Mesenchymal stem cell (in vitro differentiated cells and primary cell): ENCODE measurements at regions not wholly inside any gene's neighbourhood (a gene's known extent, or its start where the extent isn't known, plus 50 kb on each side); places are given as distances from the start of the nearest gene placed in this dataset.
"Not testable (repeated sequence)": the region's sequence is repeated elsewhere in the genome, so short reads cannot be mapped to it uniquely, and the experiment has no call there.

Experiments
- DNase-seq: peaks from one replicate; pipeline ENCODE4 v3.0.0-alpha.2; 2013
- H2AFZ ChIP-seq: one replicate; pipeline ENCODE4 v1.6.1; 2013; ENCODE audit warnings: low read depth, mild to moderate bottlenecking, control low read depth, inconsistent platforms, low read length, moderate library complexity
- H2AK5ac ChIP-seq: 2 replicates; pipeline ENCODE4 v1.6.1; 2013; ENCODE audit warnings: low read length, moderate library complexity, mild to moderate bottlenecking, inconsistent platforms; ENCODE audit not compliant: severe bottlenecking
- H2BK120ac ChIP-seq: one replicate; pipeline ENCODE4 v1.6.1; 2013; ENCODE audit warnings: low read depth, mild to moderate bottlenecking, inconsistent platforms, low read length, moderate library complexity
- H2BK12ac ChIP-seq, 2 experiments: one replicate each; pipeline ENCODE4 v1.6.1; 2013; ENCODE audit warnings: inconsistent platforms in 2 of 2, low read length in 2 of 2, mild to moderate bottlenecking in 2 of 2, moderate library complexity in 2 of 2, control low read depth in 1 of 2
- H2BK15ac ChIP-seq: one replicate; pipeline ENCODE4 v1.6.1; 2013; ENCODE audit warnings: mild to moderate bottlenecking, low read depth, inconsistent platforms; ENCODE audit not compliant: poor library complexity, severe bottlenecking
- H2BK5ac ChIP-seq: 2 replicates; pipeline ENCODE4 v1.6.1; 2013; ENCODE audit warnings: low read depth, mild to moderate bottlenecking, low read length, control low read depth, inconsistent platforms; ENCODE audit not compliant: poor library complexity, severe bottlenecking
- H3K14ac ChIP-seq, 2 experiments: one replicate each; pipeline ENCODE4 v1.6.1; 2013; ENCODE audit warnings: inconsistent platforms in 2 of 2, low read length in 2 of 2, control low read depth in 1 of 2, mild to moderate bottlenecking in 1 of 2, moderate library complexity in 1 of 2
- H3K18ac ChIP-seq, 2 experiments: one replicate each; pipeline ENCODE4 v1.6.1; 2013; ENCODE audit warnings: inconsistent platforms in 2 of 2, low read length in 2 of 2, control low read depth in 1 of 2, low read depth in 1 of 2, mild to moderate bottlenecking in 1 of 2
- H3K23ac ChIP-seq, 2 experiments: one replicate each; pipeline ENCODE4 v1.6.1; 2013; ENCODE audit warnings: inconsistent platforms in 2 of 2, low read length in 2 of 2, mild to moderate bottlenecking in 2 of 2, moderate library complexity in 2 of 2, control low read depth in 1 of 2
- H3K27ac ChIP-seq: 2 replicates; pipeline ENCODE4 v1.5.1; 2013; ENCODE audit warnings: mild to moderate bottlenecking, moderate library complexity, low read length, control low read depth, inconsistent platforms; ENCODE audit not compliant: poor library complexity, severe bottlenecking
- H3K27me3 ChIP-seq, 2 experiments: 2 replicates each; pipeline versions ENCODE4 v1.6.1 to v1.7.0; 2013; ENCODE audit warnings: low read length in 2 of 2, mild to moderate bottlenecking in 2 of 2, moderate library complexity in 2 of 2, control low read depth in 1 of 2, inconsistent platforms in 1 of 2; ENCODE audit not compliant: control insufficient read depth in 1 of 2, insufficient read depth in 1 of 2
- H3K36me3 ChIP-seq, 2 experiments: 2 replicates each; pipeline versions ENCODE4 v1.6.1 to v1.7.0; 2013; ENCODE audit warnings: low read length in 2 of 2, control low read depth in 1 of 2, inconsistent platforms in 1 of 2, low read depth in 1 of 2, mild to moderate bottlenecking in 1 of 2; ENCODE audit not compliant: insufficient read depth in 2 of 2, control insufficient read depth in 1 of 2
- H3K4ac ChIP-seq, 2 experiments: one replicate each; pipeline ENCODE4 v1.6.1; 2013; ENCODE audit warnings: inconsistent platforms in 2 of 2, low read length in 2 of 2, mild to moderate bottlenecking in 2 of 2, moderate library complexity in 2 of 2, control low read depth in 1 of 2, low read depth in 1 of 2
- H3K4me1 ChIP-seq: 2 replicates; pipeline ENCODE4 v1.6.1; 2013; ENCODE audit warnings: low read depth, low read length, control low read depth; ENCODE audit not compliant: control insufficient read depth, insufficient read depth
- H3K4me2 ChIP-seq: 2 replicates; pipeline ENCODE4 v1.6.1; 2013; ENCODE audit warnings: low read length, mild to moderate bottlenecking, inconsistent platforms; ENCODE audit not compliant: poor library complexity, severe bottlenecking
- H3K4me3 ChIP-seq, 2 experiments: 2 replicates each; pipeline versions ENCODE4 v1.5.1 to v1.7.0; 2013; ENCODE audit warnings: low read length in 2 of 2, mild to moderate bottlenecking in 2 of 2, control low read depth in 1 of 2, low read depth in 1 of 2; ENCODE audit not compliant: insufficient read depth in 1 of 2
- H3K79me1 ChIP-seq: replicated peaks from 2 replicates; pipeline ENCODE4 v1.6.1; 2013; ENCODE audit warnings: mild to moderate bottlenecking, control low read depth, low read length, inconsistent platforms; ENCODE audit not compliant: poor library complexity, severe bottlenecking
- H3K9ac ChIP-seq: 2 replicates; pipeline ENCODE4 v1.7.0; 2013; ENCODE audit warnings: mild to moderate bottlenecking, low read length, moderate library complexity
- H3K9me3 ChIP-seq: 2 replicates; pipeline ENCODE4 v1.7.0; 2013; ENCODE audit warnings: mild to moderate bottlenecking, low read length; ENCODE audit not compliant: control insufficient read depth
- H4K8ac ChIP-seq: one replicate; pipeline ENCODE4 v1.6.1; 2013; ENCODE audit warnings: inconsistent platforms, mild to moderate bottlenecking, low read length, moderate library complexity
- H4K91ac ChIP-seq: one replicate; pipeline ENCODE4 v1.6.1; 2013; ENCODE audit warnings: mild to moderate bottlenecking, low read length, inconsistent platforms
- WGBS: methylation state at CpG from one replicate; pipeline ENCODE4 v1.1.7; 2013; ENCODE audit warnings: mixed read lengths; 5-methylcytosine and 5-hydroxymethylcytosine counted together

DNA sequence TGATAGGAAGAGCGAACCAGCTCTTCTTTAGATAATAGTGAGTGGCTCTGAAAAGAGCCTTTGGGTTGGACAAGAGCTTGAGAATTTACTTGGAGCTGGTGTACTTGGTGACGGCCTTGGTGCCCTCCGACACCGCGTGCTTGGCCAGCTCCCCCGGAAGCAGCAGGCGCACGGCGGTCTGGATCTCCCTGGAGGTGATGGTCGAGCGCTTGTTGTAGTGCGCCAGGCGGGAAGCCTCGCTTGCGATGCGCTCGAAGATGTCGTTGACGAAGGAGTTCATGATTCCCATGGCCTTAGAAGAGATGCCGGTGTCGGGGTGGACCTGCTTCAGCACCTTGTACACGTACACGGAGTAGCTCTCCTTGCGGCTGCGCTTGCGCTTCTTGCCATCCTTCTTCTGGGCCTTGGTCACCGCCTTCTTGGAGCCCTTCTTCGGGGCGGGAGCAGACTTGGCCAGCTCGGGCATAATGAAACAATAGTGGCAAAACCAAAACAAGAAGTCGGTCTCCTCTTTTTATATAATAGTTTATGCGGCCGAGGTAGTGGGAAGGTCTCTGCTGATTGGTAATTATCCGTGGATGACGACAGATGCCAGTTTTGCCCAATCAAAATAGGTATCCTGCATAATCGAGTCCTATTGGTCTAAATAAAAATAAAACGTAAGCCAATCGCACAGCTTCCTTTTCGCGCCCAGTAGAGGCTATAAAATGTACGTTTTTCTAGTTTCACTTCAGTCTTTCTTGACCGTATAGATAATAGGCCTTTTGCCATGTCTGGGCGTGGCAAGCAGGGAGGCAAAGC, 104.6 kb downstream of the OR2B2 start:
- Histone ChIP-seq H3K4ac (peak overlapping the region in 1 of 2 experiments; percentile 17), H3K4me2 (peak overlapping the region; percentile 76), H2AFZ (peak overlapping the region; percentile 49), H3K27ac (peak overlapping the region; percentile 78), H3K18ac (peak overlapping the region; percentile 8 to 67), H4K91ac (peak overlapping the region; percentile 72), H4K8ac (peak overlapping the region; percentile 66), H3K23ac (peak overlapping the region in 1 of 2 experiments; percentile 64), H3K9ac (peak overlapping the region; percentile 89), H2BK12ac (peak overlapping the region in 1 of 2 experiments; percentile 47), H3K4me3 (peak overlapping the region; percentile 62 to 87)
- not testable (repeated sequence) for H3K4me1 ChIP-seq, H2BK15ac ChIP-seq, H2BK120ac ChIP-seq, H3K9me3 ChIP-seq, H3K27me3 ChIP-seq, H3K79me1 ChIP-seq, H3K14ac ChIP-seq, H3K36me3 ChIP-seq, H2BK5ac ChIP-seq, H2AK5ac ChIP-seq
- DNase-seq: peak; percentile 98
- under 1% methylated on average over 35 of the region's 43 CpGs for WGBS

DNA sequence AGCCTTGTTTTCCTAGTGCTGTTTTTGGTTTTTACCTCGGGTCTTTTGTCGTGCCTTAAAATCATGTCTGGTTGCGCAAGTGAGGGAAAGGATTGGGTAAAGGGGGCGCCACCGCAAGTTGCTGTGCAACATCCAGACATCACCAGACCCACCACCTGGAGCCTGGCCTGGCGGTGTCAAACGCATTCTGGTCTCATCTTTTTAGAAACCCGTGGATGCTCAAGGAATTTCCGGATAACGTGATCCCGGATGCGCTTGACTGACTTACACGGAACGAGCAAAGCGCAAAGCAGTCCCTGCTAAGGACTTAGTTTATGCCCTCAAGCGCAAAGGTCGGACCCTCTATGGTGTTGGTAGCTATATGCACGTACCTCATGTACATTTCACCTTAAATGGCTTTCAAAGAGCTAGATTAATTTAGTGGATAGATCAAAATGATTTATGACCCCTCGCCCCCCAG, 105.2 kb downstream of the OR2B2 start:
- H3K79me1 ChIP-seq: no peaks in the 10 kb centered on the region
- H3K4me3 ChIP-seq: peak overlapping the region; percentile 45 to 87
- no peak overlapping the region for H2BK15ac ChIP-seq
- peak overlapping the region in 1 of 2 experiments; percentile 78 for H3K4ac ChIP-seq
- WGBS: 3% methylated on average over 16 of the region's 19 CpGs
- H3K27ac ChIP-seq: peak overlapping the region; percentile 78
- no peak overlapping the region for H2BK5ac ChIP-seq
- H3K36me3 ChIP-seq: no peaks in the 10 kb centered on the region
- H3K9ac ChIP-seq: peak overlapping the region; percentile 89
- peak overlapping the region in 1 of 2 experiments; percentile 21 for H2BK12ac ChIP-seq
- H3K9me3 ChIP-seq: no peaks in the 10 kb centered on the region
- H2BK120ac ChIP-seq: no peak overlapping the region
- no peak overlapping the region for H3K14ac ChIP-seq
- peak overlapping the region; percentile 66 for H4K8ac ChIP-seq
- no peaks in the 10 kb centered on the region for H3K27me3 ChIP-seq
- peak overlapping the region; percentile 76 for H3K4me2 ChIP-seq
- DNase-seq: peak; percentile 80
- peak overlapping the region; percentile 8 to 82 for H3K18ac ChIP-seq
- H3K23ac ChIP-seq: no peak overlapping the region
- no peak overlapping the region for H2AK5ac ChIP-seq
- peak overlapping the region; percentile 58 for H2AFZ ChIP-seq
- H4K91ac ChIP-seq: no peak overlapping the region
- peaks cover 6% of the 10 kb centered on the region for H3K4me1 ChIP-seq

DNA sequence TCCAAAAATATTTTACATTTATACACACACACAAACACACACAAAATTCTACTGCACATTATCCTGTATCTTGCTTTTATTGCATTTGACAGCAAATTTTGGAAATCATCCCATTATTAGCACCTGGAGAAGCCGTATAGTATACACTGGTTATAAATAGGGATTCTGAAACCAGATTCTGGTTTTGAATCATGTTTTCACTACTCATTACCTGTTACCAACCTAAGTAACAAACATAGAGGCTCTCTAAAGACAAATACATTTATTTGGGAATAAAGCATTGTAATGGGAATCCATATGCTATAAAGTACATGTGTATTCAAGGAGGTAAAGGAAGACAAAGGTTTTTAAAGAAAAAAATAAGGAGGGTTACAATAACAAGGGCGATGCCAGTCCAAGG, 106.8 kb downstream of the OR2B2 start:
- no peak overlapping the region for H2BK5ac ChIP-seq
- no peak overlapping the region for H3K23ac ChIP-seq
- H3K27ac ChIP-seq: no peak overlapping the region
- no peak overlapping the region for H3K18ac ChIP-seq
- H4K91ac ChIP-seq: no peak overlapping the region
- no peak overlapping the region for H2BK12ac ChIP-seq
- DNase-seq: no peak
- no peaks in the 10 kb centered on the region for H3K27me3 ChIP-seq
- H4K8ac ChIP-seq: no peak overlapping the region
- H3K4me3 ChIP-seq: no peak overlapping the region
- WGBS: 97% methylated on average over 1 of the region's 2 CpGs
- H2AFZ ChIP-seq: no peak overlapping the region
- H3K9me3 ChIP-seq: no peaks in the 10 kb centered on the region
- H3K36me3 ChIP-seq: no peaks in the 10 kb centered on the region
- no peak overlapping the region for H3K4ac ChIP-seq
- no peak overlapping the region for H2BK15ac ChIP-seq
- H3K9ac ChIP-seq: no peak overlapping the region
- no peak overlapping the region for H3K14ac ChIP-seq
- no peak overlapping the region for H2AK5ac ChIP-seq
- H3K4me1 ChIP-seq: peaks cover 6% of the 10 kb centered on the region
- no peaks in the 10 kb centered on the region for H3K79me1 ChIP-seq
- no peak overlapping the region for H3K4me2 ChIP-seq
- H2BK120ac ChIP-seq: no peak overlapping the region

DNA sequence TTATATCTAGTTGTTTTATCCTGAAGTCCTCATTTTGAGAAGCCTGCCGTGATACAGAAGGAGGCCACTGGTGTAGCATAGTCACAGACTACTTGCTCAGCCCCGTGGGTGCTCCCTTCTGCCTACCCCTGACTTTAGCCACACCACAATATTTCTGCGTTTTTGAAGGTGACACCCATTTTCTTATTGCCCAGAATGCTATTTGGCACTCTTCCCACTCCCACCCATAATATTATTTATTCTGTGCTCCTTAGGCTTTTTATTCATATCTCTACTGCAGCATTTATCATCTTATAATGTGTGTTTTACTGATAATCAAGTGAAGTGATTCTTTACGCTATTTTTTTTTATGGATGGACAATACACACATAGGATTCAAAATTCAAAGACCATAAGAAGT, 107.3 kb downstream of the OR2B2 start:
- Histone ChIP-seq H3K27me3 (no peaks in the 10 kb centered on the region), H2AK5ac (no peak overlapping the region), H4K91ac (no peak overlapping the region), H3K4me3 (no peak overlapping the region), H3K9ac (no peak overlapping the region), H2BK12ac (no peak overlapping the region), H3K36me3 (no peaks in the 10 kb centered on the region), H2BK15ac (no peak overlapping the region), H2BK120ac (no peak overlapping the region), H2BK5ac (no peak overlapping the region), H3K23ac (no peak overlapping the region), H3K4me2 (no peak overlapping the region), H3K4me1 (peaks cover 6% of the 10 kb centered on the region), H3K27ac (no peak overlapping the region), H3K9me3 (no peaks in the 10 kb centered on the region), H3K4ac (no peak overlapping the region), H4K8ac (no peak overlapping the region), H3K14ac (no peak overlapping the region), H3K79me1 (no peaks in the 10 kb centered on the region), H2AFZ (no peak overlapping the region), H3K18ac (no peak overlapping the region)
- DNase-seq: no peak
- 91% methylated on average over 4 of the region's 4 CpGs for WGBS
